ENCODE measurements at regions not wholly inside any gene's neighbourhood (a gene's known extent, or its start where the extent isn't known, plus 50 kb on each side); places are given as distances from the start of the nearest gene placed in this dataset.
"Not testable (repeated sequence)": the region's sequence is repeated elsewhere in the genome, so short reads cannot be mapped to it uniquely, and the experiment has no call there.

DNA sequence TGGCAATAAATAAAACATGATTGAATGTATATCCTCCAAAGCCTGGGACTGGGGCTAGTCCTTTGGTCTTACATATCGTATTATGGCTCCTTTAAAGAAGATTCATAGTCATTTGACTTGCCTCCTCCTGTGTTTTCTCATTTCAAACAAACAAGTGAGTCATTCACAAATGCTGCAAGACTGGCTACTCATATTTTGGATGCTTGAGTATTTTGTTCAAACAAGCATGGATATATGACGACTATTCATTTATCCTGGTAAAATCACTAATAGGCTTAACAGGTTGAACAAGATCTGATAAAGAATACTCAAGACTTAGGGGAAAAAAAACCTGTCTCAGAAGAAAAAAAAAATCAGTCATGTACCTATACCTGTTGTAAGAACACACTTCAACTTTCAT lies 111.1 kb upstream of the CCDC28A start:
- DNase-seq (ENCODE audit: low read depth), result no peak

DNA sequence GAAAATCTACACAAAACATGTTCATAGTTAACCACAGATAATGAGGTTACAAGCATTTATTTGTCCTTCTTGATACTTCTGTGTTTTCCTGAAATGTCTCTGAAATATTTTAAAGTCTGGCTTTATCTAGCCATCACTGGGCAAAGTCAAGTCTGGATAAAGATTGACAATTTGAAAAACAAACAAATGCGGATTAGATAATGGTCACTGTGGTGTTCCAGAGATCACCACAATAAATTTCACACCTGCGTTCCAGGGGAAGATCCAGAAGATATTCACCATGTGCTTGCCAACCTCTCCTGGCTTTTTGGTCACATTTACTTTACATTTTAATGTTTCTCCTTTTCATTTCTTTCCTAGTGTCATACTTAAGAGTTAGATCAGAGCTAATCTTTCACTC lies 109.7 kb upstream of the CCDC28A start:
- DNase-seq (ENCODE audit: low read depth), result no peak

DNA sequence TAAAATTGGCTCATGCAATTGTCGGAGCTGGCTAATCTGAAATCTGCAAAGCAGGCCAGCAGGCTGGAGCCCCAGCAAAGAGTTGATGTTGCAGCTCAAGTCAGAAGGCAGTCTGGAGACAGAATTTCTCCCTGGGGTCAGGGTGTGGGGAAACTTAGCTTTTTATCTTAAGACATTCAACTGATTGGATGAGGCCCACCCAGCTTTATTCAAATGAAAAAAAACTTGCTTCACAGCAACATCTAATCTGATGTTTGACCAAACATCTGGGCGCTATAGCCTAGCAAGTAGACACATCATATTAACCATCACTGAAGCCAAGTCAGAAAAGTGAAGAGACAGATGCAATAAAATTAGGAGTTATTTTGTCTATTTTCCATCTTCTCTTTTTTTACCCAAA lies 108.8 kb upstream of the CCDC28A start:
- DNase-seq (ENCODE audit: low read depth), result no peak

DNA sequence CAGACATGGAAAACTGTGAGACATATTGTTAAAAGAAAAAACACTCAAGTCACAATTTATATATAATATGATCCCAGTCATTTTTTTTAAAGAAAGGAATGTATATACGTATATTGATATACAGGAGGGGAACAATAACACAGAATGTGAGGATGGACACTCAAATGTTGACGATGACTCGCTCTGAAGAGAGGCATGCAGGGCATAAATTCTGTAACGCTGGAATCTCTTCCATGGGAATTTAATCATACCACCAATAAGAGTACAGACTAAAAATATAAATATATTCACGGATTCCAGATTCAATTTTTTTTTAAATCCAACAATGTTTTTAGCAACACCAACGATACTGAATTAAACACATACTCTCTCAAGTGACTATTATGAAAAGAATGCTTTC lies 106.9 kb upstream of the CCDC28A start:
- no peak for DNase-seq (ENCODE audit: low read depth)

DNA sequence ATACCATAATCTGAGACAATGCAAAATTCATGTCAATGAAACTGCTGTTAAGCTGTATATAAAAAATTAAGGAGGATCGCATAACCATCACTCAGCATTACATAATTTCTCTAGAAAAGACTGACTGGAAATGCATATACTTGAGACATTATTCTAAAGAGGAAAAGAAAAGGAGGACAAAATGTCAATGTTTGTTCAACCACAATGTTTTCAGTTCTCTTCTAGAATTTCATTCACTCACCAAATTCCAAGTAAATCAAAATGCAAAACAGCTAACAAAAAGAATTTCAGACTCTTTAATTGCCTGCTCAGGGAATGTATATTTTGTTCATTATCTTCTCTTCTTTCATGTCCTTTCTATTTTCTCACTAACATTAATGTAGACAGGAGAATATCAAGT lies 106.2 kb upstream of the CCDC28A start:
- DNase-seq (ENCODE audit: low read depth), result no peak

DNA sequence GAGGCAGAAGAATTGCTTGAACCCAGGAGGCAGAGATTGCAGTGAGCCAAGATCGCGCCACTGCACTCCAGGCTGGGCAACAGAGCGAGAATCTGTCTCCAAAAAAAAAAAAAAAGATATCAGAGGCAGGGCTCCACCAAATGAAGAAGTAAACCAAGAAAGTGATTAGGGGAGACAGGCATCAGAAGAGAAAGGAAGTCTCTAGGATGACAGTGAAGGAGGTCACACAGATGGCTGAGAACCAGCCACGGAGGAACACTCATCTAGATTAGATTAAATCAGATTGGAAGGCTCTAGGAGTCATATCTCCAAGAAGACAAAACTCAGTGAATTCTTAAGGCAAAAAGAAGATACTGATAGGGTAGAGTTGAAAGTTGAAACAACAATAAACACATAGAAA lies 102.2 kb upstream of the CCDC28A start:
- no peak for DNase-seq (ENCODE audit: low read depth)

DNA sequence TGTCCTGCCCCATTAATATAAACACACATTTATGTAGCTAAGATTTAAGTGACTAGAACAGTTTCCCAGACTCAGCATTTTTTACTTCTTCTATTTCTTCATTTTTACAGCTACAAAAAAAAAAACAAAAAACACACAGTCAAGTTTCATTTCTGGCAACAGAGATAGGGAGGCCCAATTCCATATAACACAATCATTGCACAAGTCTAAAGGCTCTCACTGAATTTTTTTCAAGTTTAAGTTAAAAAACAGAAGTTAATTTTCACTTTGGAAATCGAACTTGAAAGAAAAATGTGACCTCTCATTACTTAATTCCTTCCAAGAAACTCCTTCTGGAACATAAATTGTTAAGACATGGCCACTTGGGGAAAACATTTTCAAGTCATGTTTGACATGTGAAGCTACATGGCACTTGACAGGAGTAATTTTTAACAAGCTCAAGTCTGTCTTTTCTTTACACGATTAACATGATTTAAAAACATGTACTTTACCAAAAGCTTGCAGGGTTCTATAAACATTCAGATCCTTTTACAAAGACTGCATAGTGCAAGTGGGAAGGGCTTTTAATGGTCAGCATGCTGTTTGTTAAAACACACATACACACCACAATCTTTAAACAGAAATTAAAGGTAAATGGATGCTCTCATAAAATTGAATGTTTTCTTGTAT lies 100.1 kb upstream of the CCDC28A start:
- no peak for DNase-seq (ENCODE audit: low read depth)

DNA sequence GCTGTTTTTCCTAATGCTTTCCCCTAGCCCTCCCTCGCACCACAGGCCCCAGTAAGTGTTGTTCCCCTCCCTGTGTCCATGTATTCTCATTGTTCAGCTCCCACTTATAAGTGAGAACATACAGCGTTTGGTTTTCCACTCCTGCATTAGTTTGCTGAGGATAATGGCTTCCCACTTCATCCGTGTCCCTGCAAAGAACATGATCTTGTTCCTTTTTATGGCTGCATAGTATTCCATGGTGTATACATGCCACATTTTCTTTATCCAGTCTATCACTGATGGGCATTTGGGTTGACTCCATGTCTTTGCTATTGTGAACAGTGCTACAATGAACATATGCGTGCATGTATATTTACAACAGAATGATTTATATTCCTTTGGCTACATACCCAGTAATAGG lies 99.1 kb upstream of the CCDC28A start:
- DNase-seq (ENCODE audit: low read depth), result not testable (repeated sequence)

DNA sequence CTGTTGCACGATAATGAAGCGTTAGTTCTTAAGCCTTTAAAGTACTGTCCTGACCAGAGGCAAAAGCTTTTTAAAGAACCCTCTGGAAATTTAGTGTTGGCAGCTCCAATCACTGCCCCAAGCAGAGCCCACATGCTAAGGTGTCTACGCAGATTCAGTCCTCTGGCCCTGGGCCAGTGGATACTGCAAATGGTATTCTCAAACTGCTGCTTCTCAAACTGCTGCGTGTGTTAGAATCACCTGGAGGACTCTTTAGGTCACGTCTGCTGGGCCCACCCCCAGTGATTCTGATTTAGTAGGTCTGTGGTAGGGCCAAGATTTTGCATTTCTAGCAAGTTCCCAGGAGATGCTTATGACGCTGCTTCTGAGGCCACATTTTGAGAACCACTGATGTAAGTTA lies 96.0 kb upstream of the CCDC28A start:
- no peak for DNase-seq (ENCODE audit: low read depth)

DNA sequence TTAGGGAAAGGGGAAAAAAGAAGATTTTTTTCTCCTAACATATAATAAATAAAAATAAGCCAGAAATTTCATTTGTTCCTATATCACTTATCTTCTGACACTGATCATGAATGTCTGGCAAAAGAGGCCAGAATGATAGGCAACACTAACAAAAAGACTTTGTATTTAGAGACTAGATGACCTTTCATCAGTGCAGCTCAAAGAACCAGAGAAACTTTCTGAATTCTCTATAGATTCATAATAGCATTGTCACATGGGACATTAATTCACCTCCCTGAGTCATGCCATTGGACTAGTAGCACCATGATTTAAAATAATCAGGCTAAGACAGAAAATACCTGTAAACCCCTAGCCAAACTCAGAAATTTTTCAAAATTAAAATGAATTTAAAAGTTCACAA lies 95.4 kb upstream of the CCDC28A start:
- no peak for DNase-seq (ENCODE audit: low read depth)

DNA sequence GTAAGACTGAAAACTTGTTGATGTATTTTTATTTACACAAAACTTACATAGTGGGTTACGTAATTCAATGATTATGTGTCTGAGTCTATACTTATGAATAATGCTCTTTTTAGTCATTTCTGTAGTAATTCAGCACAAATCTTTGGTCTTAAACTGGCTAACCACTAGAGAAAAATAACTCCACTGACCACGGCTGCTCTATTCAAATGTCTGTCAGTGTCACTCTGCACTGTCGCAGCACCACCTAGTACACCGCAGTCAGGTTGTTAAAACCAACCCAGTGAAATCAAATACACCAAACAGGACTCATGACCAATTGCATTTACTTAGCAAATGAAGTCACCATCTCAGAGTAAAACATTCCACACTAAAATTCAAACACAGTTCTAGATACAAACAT lies 93.5 kb upstream of the CCDC28A start:
- no peak for DNase-seq (ENCODE audit: low read depth)

DNA sequence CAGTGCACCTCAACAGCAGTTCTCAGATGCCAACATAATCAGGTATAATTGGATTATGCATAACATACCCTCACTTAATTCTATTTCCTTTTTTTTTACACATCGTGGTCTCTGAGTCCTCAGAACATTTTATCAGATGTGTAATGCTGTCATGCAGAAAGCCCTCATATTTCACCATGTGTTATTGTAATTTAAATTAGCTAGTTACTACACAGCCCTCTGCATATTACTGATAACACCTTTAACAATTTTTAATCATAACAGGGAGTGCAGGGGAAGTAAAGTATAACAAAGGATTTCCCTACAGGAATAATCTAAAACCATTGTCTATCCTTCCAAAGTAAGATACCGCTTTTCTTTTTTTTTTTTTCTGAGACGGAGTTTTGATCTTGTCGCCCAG lies 91.9 kb upstream of the CCDC28A start:
- DNase-seq (ENCODE audit: low read depth), result no peak

DNA sequence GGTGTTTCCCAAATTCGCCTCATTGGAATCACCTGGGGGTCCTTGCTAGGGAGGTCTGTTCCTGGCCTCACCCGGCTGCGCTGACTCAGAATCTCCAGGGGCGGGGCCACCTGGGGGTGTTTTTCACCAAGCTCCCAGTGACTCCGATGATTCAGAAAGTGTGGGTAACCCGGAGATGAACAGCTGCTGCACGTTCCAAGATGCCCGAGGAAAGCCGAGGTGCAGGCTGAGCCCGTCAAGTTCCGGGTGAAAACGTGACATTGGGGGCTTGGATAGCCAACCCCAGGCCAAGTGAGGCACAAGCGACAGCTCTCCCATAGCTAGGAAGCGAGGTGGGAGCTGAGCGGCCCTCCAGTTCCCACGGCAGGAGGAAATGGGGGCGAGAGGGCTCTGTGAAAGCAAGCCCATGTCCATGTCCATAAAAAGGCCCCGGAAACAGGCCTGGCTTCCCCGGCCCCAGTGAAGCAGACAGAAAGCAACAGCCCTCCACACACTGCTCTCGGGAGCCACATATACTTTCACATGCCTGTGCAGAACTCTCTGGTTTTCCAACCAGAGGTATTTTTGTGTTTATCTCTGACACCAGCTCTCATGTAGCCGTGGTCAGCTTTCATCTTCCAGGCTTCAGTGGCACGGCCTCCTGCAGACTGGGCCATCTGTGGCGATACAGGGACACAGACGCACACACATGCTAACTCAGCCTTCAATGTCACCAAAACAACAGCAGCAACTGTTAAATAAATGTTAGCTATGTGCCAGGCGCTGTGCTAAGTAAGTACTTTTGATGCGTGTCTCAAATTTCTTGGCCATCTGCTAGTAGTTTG lies 90.7 kb upstream of the CCDC28A start:
- no peak for DNase-seq (ENCODE audit: low read depth)

DNA sequence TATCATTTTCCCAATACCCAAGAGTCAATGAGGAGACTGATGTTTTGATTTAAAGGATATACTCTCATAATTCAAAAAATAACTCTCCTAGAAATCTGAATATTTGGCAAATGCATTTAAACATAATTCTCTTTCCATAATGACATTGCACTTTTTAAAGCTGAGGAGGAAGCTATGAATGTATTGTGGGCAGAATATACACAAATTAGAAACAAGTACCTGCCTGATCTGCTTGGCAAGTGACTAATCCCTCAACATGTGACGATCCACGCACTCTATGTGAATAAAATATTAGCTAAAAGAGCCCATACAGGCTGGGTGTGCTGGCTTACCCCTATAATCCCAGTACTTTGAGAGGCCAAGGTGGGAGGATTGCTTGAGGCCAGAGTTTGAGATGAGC lies 88.3 kb upstream of the CCDC28A start:
- no peak for DNase-seq (ENCODE audit: low read depth)

DNA sequence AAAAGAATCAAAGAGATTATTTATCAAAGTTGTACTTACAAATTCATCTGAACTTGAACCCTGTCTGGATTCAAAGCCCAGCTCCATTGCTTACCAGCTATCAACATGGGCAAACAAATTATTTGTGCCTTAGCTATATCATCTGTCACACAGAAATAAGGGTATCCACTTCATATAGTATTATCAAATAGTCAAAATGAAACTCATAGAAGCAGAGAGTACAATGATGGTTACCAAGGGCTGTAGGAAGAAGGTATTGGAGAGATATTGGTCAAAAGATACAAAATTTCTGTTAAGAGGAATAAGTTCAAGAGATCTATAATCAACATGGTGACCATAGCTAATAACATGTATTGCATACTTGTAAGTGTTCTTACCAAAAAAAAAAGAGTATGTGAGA lies 87.8 kb upstream of the CCDC28A start:
- DNase-seq (ENCODE audit: low read depth), result no peak

DNA sequence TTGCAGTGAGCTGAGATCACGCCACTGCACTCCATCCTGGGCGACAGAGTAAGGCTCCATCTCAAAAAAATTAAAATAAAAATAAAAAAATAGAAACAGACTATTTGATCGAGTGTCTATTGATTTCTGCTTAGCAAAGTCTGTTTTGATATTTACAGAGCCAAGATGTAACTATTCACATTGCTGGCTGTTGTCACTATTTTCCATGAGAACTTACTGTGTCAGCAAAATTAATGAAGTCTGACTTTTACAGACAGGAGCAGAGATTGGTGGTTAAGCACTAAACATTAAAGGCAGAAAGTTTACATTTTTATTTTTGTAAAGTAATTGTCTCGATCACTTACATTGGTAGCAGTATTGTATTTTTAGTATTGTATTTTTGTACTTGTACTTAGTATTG lies 85.0 kb upstream of the CCDC28A start:
- DNase-seq (ENCODE audit: low read depth), result no peak

DNA sequence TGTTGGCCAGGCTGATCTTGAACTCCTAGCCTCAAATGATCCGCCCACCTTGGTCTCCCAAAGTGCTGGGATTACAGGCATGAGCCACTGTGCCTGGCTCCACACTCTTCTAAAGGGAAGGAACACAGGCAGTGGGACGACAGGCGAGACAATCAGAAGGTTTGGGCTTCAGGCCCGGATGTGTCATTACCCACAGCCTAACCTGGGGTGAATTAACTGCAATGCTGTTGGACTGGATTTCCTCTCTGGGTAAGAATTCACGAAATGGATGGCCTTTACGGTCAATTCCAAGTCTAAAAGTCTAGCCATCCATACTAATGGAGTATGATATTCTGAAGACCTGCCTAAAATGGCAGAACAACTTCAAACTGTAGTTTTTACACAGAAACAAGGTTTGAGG lies 83.7 kb upstream of the CCDC28A start:
- no peak for DNase-seq (ENCODE audit: low read depth)

DNA sequence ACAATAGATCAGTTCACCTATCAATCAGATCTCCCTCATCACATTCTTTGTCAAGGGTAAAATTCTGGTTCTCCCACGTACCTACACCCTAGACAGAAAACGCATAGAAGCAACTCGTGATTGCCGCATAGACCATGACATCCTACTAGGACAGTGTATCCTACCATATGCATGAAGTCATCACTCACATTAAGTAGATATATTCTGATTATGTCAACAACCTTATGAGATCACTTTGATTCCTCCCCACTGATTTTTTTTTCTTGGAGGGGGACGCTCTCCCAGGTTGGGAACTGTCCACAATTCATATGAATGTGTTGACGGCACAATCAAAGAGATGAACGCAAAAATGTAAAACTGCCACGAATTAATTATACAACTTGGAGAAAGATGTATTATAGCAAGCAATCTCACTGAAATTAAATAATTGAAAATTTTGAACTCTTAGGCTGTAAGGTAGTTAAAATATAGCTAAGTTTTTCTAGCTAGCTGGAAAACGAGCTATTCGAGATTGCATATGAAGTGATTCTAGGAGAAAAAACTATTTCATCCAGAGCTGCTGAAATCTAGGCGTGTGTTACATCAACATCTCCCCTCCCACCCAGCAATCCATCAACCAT lies 82.5 kb upstream of the CCDC28A start:
- no peak for DNase-seq (ENCODE audit: low read depth)

DNA sequence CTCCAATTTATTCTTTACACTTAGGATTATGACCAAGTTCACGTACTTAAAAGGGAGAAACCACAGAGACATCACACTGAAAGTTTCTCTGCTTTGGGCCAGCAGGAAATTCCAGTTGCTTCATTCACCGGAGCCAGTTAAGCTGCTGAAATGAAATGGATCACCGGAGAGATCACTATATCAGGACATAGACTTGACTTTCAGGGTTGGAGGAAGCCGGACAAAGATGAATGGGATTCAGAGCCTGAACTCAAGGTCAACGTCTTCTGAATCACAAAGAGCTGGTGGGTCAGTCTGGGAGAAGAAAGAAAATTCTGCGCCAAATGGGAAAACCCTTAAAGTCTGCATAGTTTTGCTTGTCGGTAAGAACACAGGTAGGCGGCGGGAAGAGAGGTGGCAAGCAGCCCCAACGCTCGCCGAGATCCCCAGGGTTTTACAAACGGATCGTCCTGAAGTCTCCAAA lies 81.9 kb upstream of the CCDC28A start:
- DNase-seq (ENCODE audit: low read depth), result no peak

DNA sequence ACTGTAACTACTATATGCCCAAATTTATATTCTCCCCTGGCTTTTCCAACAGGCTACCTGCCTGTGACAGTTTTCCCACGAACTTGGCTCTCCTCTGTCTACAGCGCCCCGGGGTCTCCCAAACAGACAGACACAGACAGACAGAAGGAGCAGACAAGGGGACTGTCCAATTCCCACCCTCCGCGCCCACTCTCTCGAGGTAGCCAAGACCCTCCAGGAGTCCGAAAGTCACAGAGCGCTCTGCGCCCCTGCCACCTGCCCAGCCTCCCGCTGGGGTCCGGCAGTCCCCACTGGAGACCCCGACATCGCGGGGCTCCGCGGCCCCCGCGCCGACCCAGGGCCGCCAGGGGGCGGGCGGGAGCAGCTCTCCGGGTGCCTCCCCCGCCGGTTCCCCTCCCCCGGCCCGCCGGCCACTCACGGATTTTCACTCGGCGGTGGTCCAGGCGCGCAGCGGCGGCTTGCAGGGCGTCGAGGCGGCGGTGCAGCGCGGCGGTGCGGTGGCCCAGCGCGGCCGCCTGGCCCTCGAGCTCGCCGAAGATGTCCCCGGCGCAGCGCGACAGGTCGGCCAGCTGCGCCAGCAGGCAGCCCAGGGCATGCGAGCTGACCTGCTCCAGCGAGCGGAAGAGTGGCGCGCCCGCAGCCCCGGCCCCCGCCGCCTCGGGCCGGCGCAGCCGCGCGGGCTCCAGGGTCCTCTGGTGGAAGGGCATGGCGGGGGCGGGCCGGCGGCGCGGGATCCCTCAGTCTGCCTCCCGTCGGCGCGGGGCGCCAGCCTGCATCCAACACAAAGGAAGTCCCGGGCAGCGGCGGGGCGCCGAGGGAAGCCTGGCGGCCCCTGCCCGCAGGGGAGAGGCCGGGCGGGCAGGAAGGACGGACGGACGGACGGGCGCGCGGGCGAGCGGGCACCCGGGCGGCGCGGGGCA lies 81.3 kb upstream of the CCDC28A start:
- DNase-seq (ENCODE audit: low read depth), result no peak

DNA sequence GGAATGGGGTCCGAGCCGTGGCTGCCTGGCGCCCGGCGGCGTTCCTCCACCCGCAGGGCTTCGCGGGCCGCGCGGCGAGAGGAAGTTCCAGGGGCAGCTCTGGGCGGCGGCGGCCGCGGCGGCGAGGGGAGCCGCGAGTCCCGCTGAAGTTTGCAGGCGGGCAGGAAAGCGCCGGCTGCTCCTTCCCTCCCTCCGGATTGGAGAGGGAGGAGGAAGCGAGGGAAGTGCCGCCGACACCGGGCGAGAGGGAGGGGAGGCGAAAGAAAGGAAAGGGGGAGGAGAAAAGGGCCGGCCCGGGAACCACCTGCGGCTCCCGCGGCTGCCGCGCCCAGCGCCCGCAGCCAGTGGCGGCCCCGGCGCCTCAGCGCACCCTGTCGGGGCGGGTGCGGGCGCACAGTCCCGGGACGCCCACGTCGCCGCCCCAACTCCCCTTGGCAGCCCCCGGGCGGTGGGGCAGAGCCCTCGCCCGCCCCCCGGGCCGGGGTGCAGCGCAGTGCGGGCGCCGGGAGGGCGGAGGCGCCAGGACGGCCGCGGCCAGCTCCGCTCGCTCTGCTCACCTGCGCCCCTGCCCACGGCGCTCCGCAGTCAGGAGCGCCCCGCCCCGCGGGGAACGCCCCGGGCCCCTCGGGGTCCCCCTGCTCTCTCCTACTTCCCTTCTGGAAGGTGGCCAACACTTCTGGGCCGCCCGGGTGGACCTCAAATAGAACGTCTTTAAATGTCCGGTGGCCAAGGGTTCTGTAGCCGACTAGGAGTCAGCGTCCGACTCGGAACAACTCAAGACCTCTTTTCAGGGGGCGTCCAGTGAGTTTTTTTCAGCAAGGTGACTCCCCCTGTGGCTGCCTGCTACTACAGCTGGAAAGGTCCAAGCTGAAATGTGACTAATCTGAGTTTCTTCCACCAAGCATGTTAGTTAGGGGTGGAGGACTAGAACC lies 80.3 kb upstream of the CCDC28A start:
- no peak for DNase-seq (ENCODE audit: low read depth)
